ENCODE measurements at regions not wholly inside any gene's neighbourhood (a gene's known extent, or its start where the extent isn't known, plus 50 kb on each side); places are given as distances from the start of the nearest gene placed in this dataset.

GRCh38 chr4:29581457-29581856 lies 1138.7 kb upstream of the PCDH7 start:
- DNase-seq (ENCODE audit: low read depth, low spot score): no peak
- Histone ChIP-seq H3K9ac (ENCODE audit: insufficient read length, low read depth) (no peak overlapping the region), H3K27me3 (ENCODE audit: insufficient read depth, insufficient read length) (no peaks in the 10 kb centered on the region), H3K4me1 (ENCODE audit: insufficient read depth, insufficient read length) (no peaks in the 10 kb centered on the region), H3K36me3 (ENCODE audit: insufficient read depth, insufficient read length, low read length) (no peaks in the 10 kb centered on the region), H3K9me3 (ENCODE audit: insufficient read depth, low read length) (no peaks in the 10 kb centered on the region), H3K4me3 (ENCODE audit: insufficient read length, low read depth) (no peak overlapping the region)
- TF ChIP-seq ZNF274 (IDR thresholded peaks at IDR 0.05; ENCODE audit: low read depth, low read length): no peak
- no peak for TF ChIP-seq YY1 (IDR thresholded peaks at IDR 0.05; ENCODE audit: insufficient read depth, insufficient read length)
- no peak for TF ChIP-seq SUZ12 (IDR thresholded peaks at IDR 0.05; ENCODE audit: extremely low read depth, insufficient read depth, insufficient read length)

- no peak overlapping the region for H3K4me3 ChIP-seq (ENCODE audit: insufficient read length, low read depth)
- no peaks in the 10 kb centered on the region for H3K36me3 ChIP-seq (ENCODE audit: insufficient read depth, insufficient read length, low read length)
- H3K9me3 ChIP-seq (ENCODE audit: insufficient read depth, low read length): no peaks in the 10 kb centered on the region; the same call in 1 of the 2 replicates
- TF ChIP-seq SUZ12 (IDR thresholded peaks at IDR 0.05; ENCODE audit: extremely low read depth, insufficient read depth, insufficient read length) (no peak), YY1 (IDR thresholded peaks at IDR 0.05; ENCODE audit: insufficient read depth, insufficient read length) (no peak), ZNF274 (IDR thresholded peaks at IDR 0.05; ENCODE audit: low read depth, low read length) (no peak)
- DNase-seq (ENCODE audit: low read depth, low spot score): no peak
- no peaks in the 10 kb centered on the region for H3K27me3 ChIP-seq (ENCODE audit: insufficient read depth, insufficient read length)
- H3K4me1 ChIP-seq (ENCODE audit: insufficient read depth, insufficient read length): no peaks in the 10 kb centered on the region
- H3K9ac ChIP-seq (ENCODE audit: insufficient read length, low read depth): no peak overlapping the region
Observed at GRCh38 chr4:29588617-29589016, 1131.6 kb upstream of the PCDH7 start.

DNA sequence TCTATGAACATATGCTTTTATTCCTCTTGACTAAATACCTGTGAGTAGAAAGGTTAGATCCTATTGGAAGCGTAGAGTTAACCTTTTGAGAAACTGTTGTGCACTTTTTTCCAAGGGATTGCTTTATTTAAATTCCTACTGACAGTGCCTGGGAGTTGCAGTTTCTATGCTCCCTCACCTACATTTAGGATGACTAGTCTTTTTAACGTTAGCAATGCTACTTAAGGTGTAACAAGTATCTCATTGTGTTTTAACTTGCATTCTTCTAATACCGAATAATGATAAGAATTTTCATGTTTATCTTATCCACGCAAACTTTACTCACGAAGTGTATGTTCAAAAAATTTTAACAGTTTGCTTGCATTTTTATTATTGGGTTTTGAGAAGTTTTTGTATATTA lies 1123.9 kb upstream of the PCDH7 start:
- H3K4me3 ChIP-seq (ENCODE audit: insufficient read length, low read depth): no peak overlapping the region
- H3K36me3 ChIP-seq (ENCODE audit: insufficient read depth, insufficient read length, low read length): no peaks in the 10 kb centered on the region
- no peak overlapping the region for H3K9ac ChIP-seq (ENCODE audit: insufficient read length, low read depth)
- no peaks in the 10 kb centered on the region for H3K4me1 ChIP-seq (ENCODE audit: insufficient read depth, insufficient read length)
- no peaks in the 10 kb centered on the region for H3K27me3 ChIP-seq (ENCODE audit: insufficient read depth, insufficient read length)
- no peak for DNase-seq (ENCODE audit: low read depth, low spot score)
- TF ChIP-seq ZNF274 (IDR thresholded peaks at IDR 0.05; ENCODE audit: low read depth, low read length) (no peak), SUZ12 (IDR thresholded peaks at IDR 0.05; ENCODE audit: extremely low read depth, insufficient read depth, insufficient read length) (no peak), YY1 (IDR thresholded peaks at IDR 0.05; ENCODE audit: insufficient read depth, insufficient read length) (no peak)
- no peaks in the 10 kb centered on the region for H3K9me3 ChIP-seq (ENCODE audit: insufficient read depth, low read length)

DNA sequence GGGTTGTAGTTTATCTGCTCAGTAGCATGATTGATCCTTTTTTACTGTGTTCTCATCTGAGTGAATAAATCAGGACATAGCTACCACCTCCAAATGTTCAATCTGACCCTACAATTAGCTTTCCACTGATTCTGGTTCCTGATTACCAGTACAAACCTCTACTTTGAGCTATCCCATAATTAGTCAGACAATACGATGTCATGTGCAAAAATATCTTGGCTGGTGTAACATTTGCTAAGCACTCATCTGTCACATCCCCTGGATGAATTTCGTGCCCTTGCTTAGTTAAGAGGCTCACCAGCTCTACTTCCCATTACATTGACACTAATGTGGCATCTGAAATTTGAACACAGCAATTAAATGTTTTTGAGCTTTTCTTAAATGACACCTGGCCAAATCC lies 1101.0 kb upstream of the PCDH7 start:
- no peaks in the 10 kb centered on the region for H3K36me3 ChIP-seq (ENCODE audit: insufficient read depth, insufficient read length, low read length)
- H3K9me3 ChIP-seq (ENCODE audit: insufficient read depth, low read length): no peaks in the 10 kb centered on the region
- no peak overlapping the region for H3K9ac ChIP-seq (ENCODE audit: insufficient read length, low read depth)
- H3K4me3 ChIP-seq (ENCODE audit: insufficient read length, low read depth): no peak overlapping the region
- no peaks in the 10 kb centered on the region for H3K27me3 ChIP-seq (ENCODE audit: insufficient read depth, insufficient read length)
- no peaks in the 10 kb centered on the region for H3K4me1 ChIP-seq (ENCODE audit: insufficient read depth, insufficient read length)
- DNase-seq (ENCODE audit: low read depth, low spot score): no peak
- TF ChIP-seq ZNF274 (IDR thresholded peaks at IDR 0.05; ENCODE audit: low read depth, low read length) (no peak), SUZ12 (IDR thresholded peaks at IDR 0.05; ENCODE audit: extremely low read depth, insufficient read depth, insufficient read length) (no peak), YY1 (IDR thresholded peaks at IDR 0.05; ENCODE audit: insufficient read depth, insufficient read length) (no peak)

- no peak overlapping the region for H3K4me3 ChIP-seq (ENCODE audit: insufficient read length, low read depth)
- no peak for TF ChIP-seq ZNF274 (IDR thresholded peaks at IDR 0.05; ENCODE audit: low read depth, low read length)
- no peak for DNase-seq (ENCODE audit: low read depth, low spot score)
- no peaks in the 10 kb centered on the region for H3K36me3 ChIP-seq (ENCODE audit: insufficient read depth, insufficient read length, low read length)
- no peaks in the 10 kb centered on the region for H3K4me1 ChIP-seq (ENCODE audit: insufficient read depth, insufficient read length)
- no peaks in the 10 kb centered on the region for H3K27me3 ChIP-seq (ENCODE audit: insufficient read depth, insufficient read length)
- H3K9me3 ChIP-seq (ENCODE audit: insufficient read depth, low read length): no peaks in the 10 kb centered on the region
- H3K9ac ChIP-seq (ENCODE audit: insufficient read length, low read depth): no peak overlapping the region
Observed at GRCh38 chr4:29632199-29632598, 1088.0 kb upstream of the PCDH7 start.

DNA sequence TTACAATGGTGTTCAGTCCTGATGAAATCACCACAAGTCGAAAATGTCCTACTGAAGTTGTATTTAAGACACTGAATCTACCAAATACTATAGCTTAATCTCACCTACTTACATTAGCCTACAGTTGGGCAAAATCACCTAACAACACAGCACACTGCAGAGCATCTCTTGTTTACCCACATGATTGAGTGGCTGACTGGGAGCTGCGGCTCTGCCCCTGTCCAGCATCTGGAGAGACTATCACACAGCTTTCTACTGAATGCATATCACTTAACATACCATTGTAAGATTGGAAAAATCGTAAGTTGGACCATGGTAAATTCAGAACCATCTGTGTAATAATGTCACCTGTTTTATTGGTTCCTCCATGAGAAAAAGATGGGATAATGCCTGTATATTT lies 1083.2 kb upstream of the PCDH7 start:
- Histone ChIP-seq H3K9ac (ENCODE audit: insufficient read length, low read depth) (no peak overlapping the region), H3K4me3 (ENCODE audit: insufficient read length, low read depth) (no peak overlapping the region), H3K9me3 (ENCODE audit: insufficient read depth, low read length) (no peaks in the 10 kb centered on the region), H3K27me3 (ENCODE audit: insufficient read depth, insufficient read length) (no peaks in the 10 kb centered on the region), H3K4me1 (ENCODE audit: insufficient read depth, insufficient read length) (no peaks in the 10 kb centered on the region), H3K36me3 (ENCODE audit: insufficient read depth, insufficient read length, low read length) (no peaks in the 10 kb centered on the region)
- no peak for DNase-seq (ENCODE audit: low read depth, low spot score)
- TF ChIP-seq SUZ12 (IDR thresholded peaks at IDR 0.05; ENCODE audit: extremely low read depth, insufficient read depth, insufficient read length) (no peak), ZNF274 (IDR thresholded peaks at IDR 0.05; ENCODE audit: low read depth, low read length) (no peak), YY1 (IDR thresholded peaks at IDR 0.05; ENCODE audit: insufficient read depth, insufficient read length) (no peak)

DNA sequence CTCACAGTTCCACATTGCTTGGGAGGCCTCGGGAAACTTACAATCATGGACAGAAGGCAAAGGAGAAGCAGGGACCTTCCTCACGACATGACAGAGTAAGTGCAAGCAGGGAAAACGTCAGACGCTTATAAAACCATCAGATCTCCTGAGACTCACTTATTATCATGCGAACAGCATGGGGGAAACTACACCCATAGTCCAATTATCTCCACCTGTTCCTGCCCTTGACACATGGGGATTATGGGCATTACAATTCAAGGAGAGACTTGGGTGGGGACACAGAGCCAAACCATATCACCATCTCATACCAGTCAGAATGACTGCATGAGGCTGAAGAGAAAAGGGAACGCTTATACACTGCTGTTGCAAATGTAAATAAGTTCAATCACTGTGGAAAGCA lies 1066.9 kb upstream of the PCDH7 start:
- Histone ChIP-seq H3K9me3 (ENCODE audit: insufficient read depth, low read length) (0 out of 2 replicates have a peak, but pooled peaks cover 8% of the 10 kb centered on the region), H3K9ac (ENCODE audit: insufficient read length, low read depth) (no peak overlapping the region), H3K36me3 (ENCODE audit: insufficient read depth, insufficient read length, low read length) (no peaks in the 10 kb centered on the region), H3K27me3 (ENCODE audit: insufficient read depth, insufficient read length) (no peaks in the 10 kb centered on the region), H3K4me3 (ENCODE audit: insufficient read length, low read depth) (no peak overlapping the region), H3K4me1 (ENCODE audit: insufficient read depth, insufficient read length) (no peaks in the 10 kb centered on the region)
- TF ChIP-seq SUZ12 (IDR thresholded peaks at IDR 0.05; ENCODE audit: extremely low read depth, insufficient read depth, insufficient read length): no peak
- TF ChIP-seq YY1 (IDR thresholded peaks at IDR 0.05; ENCODE audit: insufficient read depth, insufficient read length): no peak
- no peak for TF ChIP-seq ZNF274 (IDR thresholded peaks at IDR 0.05; ENCODE audit: low read depth, low read length)
- DNase-seq (ENCODE audit: low read depth, low spot score): no peak

DNA sequence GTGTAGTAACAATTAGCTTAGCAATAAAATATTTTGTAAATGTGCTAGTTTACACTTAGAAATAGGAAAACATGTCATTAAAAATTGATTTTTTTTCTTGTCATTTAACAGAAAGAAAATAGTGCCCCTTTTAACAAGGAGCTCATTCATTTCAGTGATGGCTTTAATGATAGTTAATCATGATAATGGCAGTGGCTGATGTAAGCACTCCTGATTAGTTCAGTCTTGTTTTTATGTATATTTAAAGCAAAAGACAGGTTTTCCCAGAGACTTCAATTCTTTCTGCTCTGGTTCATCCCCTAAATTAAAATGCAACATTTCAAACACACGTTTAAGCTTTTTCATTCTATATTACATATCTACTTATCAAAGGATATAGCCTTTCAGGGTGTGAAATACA lies 1039.5 kb upstream of the PCDH7 start:
- Histone ChIP-seq H3K36me3 (ENCODE audit: insufficient read depth, insufficient read length, low read length) (no peaks in the 10 kb centered on the region), H3K9me3 (ENCODE audit: insufficient read depth, low read length) (no peaks in the 10 kb centered on the region), H3K27me3 (ENCODE audit: insufficient read depth, insufficient read length) (no peaks in the 10 kb centered on the region), H3K9ac (ENCODE audit: insufficient read length, low read depth) (no peak overlapping the region), H3K4me3 (ENCODE audit: insufficient read length, low read depth) (no peak overlapping the region), H3K4me1 (ENCODE audit: insufficient read depth, insufficient read length) (no peaks in the 10 kb centered on the region)
- no peak for TF ChIP-seq YY1 (IDR thresholded peaks at IDR 0.05; ENCODE audit: insufficient read depth, insufficient read length)
- no peak for TF ChIP-seq SUZ12 (IDR thresholded peaks at IDR 0.05; ENCODE audit: extremely low read depth, insufficient read depth, insufficient read length)
- no peak for TF ChIP-seq ZNF274 (IDR thresholded peaks at IDR 0.05; ENCODE audit: low read depth, low read length)
- no peak for DNase-seq (ENCODE audit: low read depth, low spot score)
